NK-92 treated with Interleukin-12 subunit alpha and Interleukin-12 subunit beta, amount 100 ng/mL, for 24 hours (cell line): ENCODE measurements at regions not wholly inside any gene's neighbourhood (a gene's known extent, or its start where the extent isn't known, plus 50 kb on each side); places are given as distances from the start of the nearest gene placed in this dataset.

Experiments
- DNase-seq: peaks from one replicate; lab custom pipeline; 2025; lab: John Stamatoyannopoulos, UW

- no peak for DNase-seq
Measured at GRCh38 chr18:51933903-51934302, 406.1 kb upstream of the DCC start.

GRCh38 chr18:51936115-51936514 is 403.9 kb upstream of the DCC start:
- no peak for DNase-seq

GRCh38 chr18:51941999-51942398 is 398.0 kb upstream of the DCC start:
- DNase-seq: no peak

GRCh38 chr18:51943281-51943680 is 396.7 kb upstream of the DCC start:
- DNase-seq: no peak

- no peak for DNase-seq
Measured at GRCh38 chr18:51946946-51947345, 393.1 kb upstream of the DCC start.

GRCh38 chr18:51952844-51953243 is 387.2 kb upstream of the DCC start:
- no peak for DNase-seq

GRCh38 chr18:51953521-51953920 is 386.5 kb upstream of the DCC start:
- no peak for DNase-seq

GRCh38 chr18:51955136-51955535 is 384.9 kb upstream of the DCC start:
- DNase-seq: no peak

GRCh38 chr18:51957001-51957400 is 383.0 kb upstream of the DCC start:
- DNase-seq: no peak

GRCh38 chr18:51980101-51980500 is 359.9 kb upstream of the DCC start:
- no peak for DNase-seq

- no peak for DNase-seq
Measured at GRCh38 chr18:51988277-51988676, 351.7 kb upstream of the DCC start.

- no peak for DNase-seq
Measured at GRCh38 chr18:51997129-51997528, 342.9 kb upstream of the DCC start.

- no peak for DNase-seq
Measured at GRCh38 chr18:51998066-51998465, 341.9 kb upstream of the DCC start.

GRCh38 chr18:51998711-51999110 is 341.3 kb upstream of the DCC start:
- DNase-seq: no peak

- no peak for DNase-seq
Measured at GRCh38 chr18:51999351-51999750, 340.6 kb upstream of the DCC start.

GRCh38 chr18:52000435-52000834 is 339.6 kb upstream of the DCC start:
- no peak for DNase-seq

GRCh38 chr18:52001106-52001505 is 338.9 kb upstream of the DCC start:
- DNase-seq: no peak

GRCh38 chr18:52002600-52002999 is 337.4 kb upstream of the DCC start:
- DNase-seq: no peak

- no peak for DNase-seq
Measured at GRCh38 chr18:52007105-52007504, 332.9 kb upstream of the DCC start.

GRCh38 chr18:52008330-52008729 is 331.7 kb upstream of the DCC start:
- DNase-seq: no peak

- DNase-seq: no peak
Measured at GRCh38 chr18:52008736-52009135, 331.3 kb upstream of the DCC start.

- DNase-seq: no peak
Measured at GRCh38 chr18:52009958-52010357, 330.0 kb upstream of the DCC start.

- no peak for DNase-seq
Measured at GRCh38 chr18:52045946-52046675, 293.9 kb upstream of the DCC start.

GRCh38 chr18:52046842-52047241 is 293.2 kb upstream of the DCC start:
- DNase-seq: no peak
